ENCODE measurements at regions not wholly inside any gene's neighbourhood (a gene's known extent, or its start where the extent isn't known, plus 50 kb on each side); places are given as distances from the start of the nearest gene placed in this dataset.
A peak's percentile ranks its signal among the peaks of the same experiment; 100 is the strongest.
"Not testable (repeated sequence)": the region's sequence is repeated elsewhere in the genome, so short reads cannot be mapped to it uniquely, and the experiment has no call there.

DNA sequence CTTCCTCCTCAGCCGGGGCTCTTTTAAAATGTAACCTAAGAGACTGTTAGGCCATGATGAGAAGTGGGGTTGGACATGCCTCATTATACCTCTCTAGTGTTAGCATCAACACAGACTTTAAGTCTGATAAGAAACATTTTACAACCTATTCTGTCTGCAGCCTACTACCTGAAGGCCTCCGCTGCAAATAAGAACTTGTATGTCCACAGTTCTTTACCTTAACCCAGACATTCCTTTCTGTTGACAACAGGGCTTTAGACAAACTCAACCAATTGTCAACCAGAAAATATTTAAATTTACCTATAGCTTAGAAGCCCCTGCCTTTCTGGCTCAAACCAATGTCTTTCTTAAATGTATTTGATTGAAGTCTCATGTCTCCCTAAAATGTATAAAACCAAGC is 1418.6 kb downstream of the STIM2 start:
- no peak overlapping the region for H3K27ac ChIP-seq (ENCODE audit: insufficient read depth, low read length)
- no peaks in the 10 kb centered on the region for H3K79me2 ChIP-seq (ENCODE audit: control insufficient read depth, insufficient read depth, low read length)
- H3K27me3 ChIP-seq (ENCODE audit: control insufficient read depth, insufficient read depth, low read length), result no peaks in the 10 kb centered on the region
- H3K36me3 ChIP-seq (ENCODE audit: control insufficient read depth, insufficient read depth, low read length), result no peaks in the 10 kb centered on the region
- no peaks in the 10 kb centered on the region for H4K20me1 ChIP-seq (ENCODE audit: control insufficient read depth, extremely low read depth, insufficient read depth, low read length)
- H3K4me1 ChIP-seq (ENCODE audit: control insufficient read depth, extremely low read depth, insufficient read depth, low read length), result no peaks in the 10 kb centered on the region
- H3K9me3 ChIP-seq (ENCODE audit: control insufficient read depth, insufficient read depth, low read depth, low read length), result no peaks in the 10 kb centered on the region
- H3K9ac ChIP-seq (ENCODE audit: insufficient read depth, low read length), result no peak overlapping the region
- H3K4me3 ChIP-seq (replicated peaks in 1 of 4; ENCODE audit: control extremely low read depth in 1 of 4, insufficient read depth in 1 of 4, low read depth in 3 of 4, low read length in 4 of 4), result no peak overlapping the region
- no peak overlapping the region for H3K4me2 ChIP-seq (ENCODE audit: extremely low read depth, insufficient read depth, low read length)
- no peak for DNase-seq (ENCODE audit: low read depth in 2 of 2)
- TF ChIP-seq, protein P1, sequence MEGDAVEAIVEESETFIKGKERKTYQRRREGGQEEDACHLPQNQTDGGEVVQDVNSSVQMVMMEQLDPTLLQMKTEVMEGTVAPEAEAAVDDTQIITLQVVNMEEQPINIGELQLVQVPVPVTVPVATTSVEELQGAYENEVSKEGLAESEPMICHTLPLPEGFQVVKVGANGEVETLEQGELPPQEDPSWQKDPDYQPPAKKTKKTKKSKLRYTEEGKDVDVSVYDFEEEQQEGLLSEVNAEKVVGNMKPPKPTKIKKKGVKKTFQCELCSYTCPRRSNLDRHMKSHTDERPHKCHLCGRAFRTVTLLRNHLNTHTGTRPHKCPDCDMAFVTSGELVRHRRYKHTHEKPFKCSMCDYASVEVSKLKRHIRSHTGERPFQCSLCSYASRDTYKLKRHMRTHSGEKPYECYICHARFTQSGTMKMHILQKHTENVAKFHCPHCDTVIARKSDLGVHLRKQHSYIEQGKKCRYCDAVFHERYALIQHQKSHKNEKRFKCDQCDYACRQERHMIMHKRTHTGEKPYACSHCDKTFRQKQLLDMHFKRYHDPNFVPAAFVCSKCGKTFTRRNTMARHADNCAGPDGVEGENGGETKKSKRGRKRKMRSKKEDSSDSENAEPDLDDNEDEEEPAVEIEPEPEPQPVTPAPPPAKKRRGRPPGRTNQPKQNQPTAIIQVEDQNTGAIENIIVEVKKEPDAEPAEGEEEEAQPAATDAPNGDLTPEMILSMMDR (conservative IDR thresholded peaks at IDR 0.05 in 1 of 2, IDR thresholded peaks at IDR 0.05 in 1 of 2; ENCODE audit: low read depth in 1 of 2, low read length in 2 of 2), result no peak
- TF ChIP-seq EZH2 (IDR thresholded peaks at IDR 0.05; ENCODE audit: low read length, missing control alignments), result no peak
- H2AFZ ChIP-seq (ENCODE audit: low read length), result no peak overlapping the region

DNA sequence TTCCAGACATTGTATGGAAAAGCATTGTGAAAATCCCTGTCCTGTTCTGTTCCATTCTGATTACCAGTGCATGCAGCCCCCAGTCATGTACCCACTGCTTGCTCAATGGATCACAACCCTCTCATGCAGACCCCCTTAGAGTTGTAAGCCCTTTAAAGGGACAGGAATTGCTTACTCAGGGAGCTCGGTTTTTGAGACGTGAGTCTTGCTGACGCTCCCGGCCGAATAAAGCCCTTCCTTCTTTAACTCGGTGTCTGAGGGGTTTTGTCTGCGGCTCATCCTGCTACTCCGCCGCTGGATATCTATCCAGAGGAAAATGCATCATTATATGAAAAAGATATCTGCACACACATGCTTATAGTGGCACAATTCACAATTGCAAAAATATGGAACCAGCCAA is 1425.6 kb downstream of the STIM2 start:
- not testable (repeated sequence) for H3K4me2 ChIP-seq (ENCODE audit: extremely low read depth, insufficient read depth, low read length); H3K27me3 ChIP-seq (ENCODE audit: control insufficient read depth, insufficient read depth, low read length); H2AFZ ChIP-seq (ENCODE audit: low read length); H3K27ac ChIP-seq (ENCODE audit: insufficient read depth, low read length); H4K20me1 ChIP-seq (ENCODE audit: control insufficient read depth, extremely low read depth, insufficient read depth, low read length); H3K4me1 ChIP-seq (ENCODE audit: control insufficient read depth, extremely low read depth, insufficient read depth, low read length); DNase-seq (ENCODE audit: low read depth in 2 of 2); H3K9ac ChIP-seq (ENCODE audit: insufficient read depth, low read length); H3K79me2 ChIP-seq (ENCODE audit: control insufficient read depth, insufficient read depth, low read length); H3K9me3 ChIP-seq (ENCODE audit: control insufficient read depth, insufficient read depth, low read depth, low read length); H3K36me3 ChIP-seq (ENCODE audit: control insufficient read depth, insufficient read depth, low read length); H3K4me3 ChIP-seq (replicated peaks in 1 of 4; ENCODE audit: control extremely low read depth in 1 of 4, insufficient read depth in 1 of 4, low read depth in 3 of 4, low read length in 4 of 4)

DNA sequence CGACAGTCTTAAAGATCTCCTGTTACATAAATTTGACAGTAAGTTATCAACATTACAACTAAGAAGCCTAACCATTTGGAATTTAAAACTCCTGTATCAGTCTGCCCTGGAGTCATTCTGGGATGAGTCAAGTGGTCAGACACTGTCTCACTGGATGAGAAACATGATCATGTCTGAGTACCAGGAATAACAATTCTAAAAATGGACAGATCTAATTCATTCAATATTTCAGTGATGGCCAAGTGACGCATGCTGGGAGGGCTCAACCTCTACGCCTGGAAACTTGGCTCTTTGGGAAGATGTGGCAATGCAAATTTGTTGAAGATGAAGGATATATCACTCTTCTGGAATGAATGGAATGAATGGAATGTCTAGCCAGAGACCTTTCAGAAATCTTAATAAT is 1427.2 kb downstream of the STIM2 start:
- H3K27me3 ChIP-seq (ENCODE audit: control insufficient read depth, insufficient read depth, low read length), result no peaks in the 10 kb centered on the region
- no peaks in the 10 kb centered on the region for H3K9me3 ChIP-seq (ENCODE audit: control insufficient read depth, insufficient read depth, low read depth, low read length)
- peak overlapping the region; percentile 40 for H3K27ac ChIP-seq (ENCODE audit: insufficient read depth, low read length)
- H3K36me3 ChIP-seq (ENCODE audit: control insufficient read depth, insufficient read depth, low read length), result no peaks in the 10 kb centered on the region
- no peak overlapping the region for H3K4me2 ChIP-seq (ENCODE audit: extremely low read depth, insufficient read depth, low read length)
- no peak overlapping the region for H2AFZ ChIP-seq (ENCODE audit: low read length)
- DNase-seq (ENCODE audit: low read depth in 2 of 2), result peak; percentile 83 to 95
- H4K20me1 ChIP-seq (ENCODE audit: control insufficient read depth, extremely low read depth, insufficient read depth, low read length), result no peaks in the 10 kb centered on the region
- no peaks in the 10 kb centered on the region for H3K79me2 ChIP-seq (ENCODE audit: control insufficient read depth, insufficient read depth, low read length)
- TF ChIP-seq, protein P1 (conservative IDR thresholded peaks at IDR 0.05 in 1 of 2, IDR thresholded peaks at IDR 0.05 in 1 of 2; ENCODE audit: low read depth in 1 of 2, low read length in 2 of 2), result no peak
- no peak for TF ChIP-seq EZH2 (IDR thresholded peaks at IDR 0.05; ENCODE audit: low read length, missing control alignments)
- H3K9ac ChIP-seq (ENCODE audit: insufficient read depth, low read length), result no peak overlapping the region
- no peak overlapping the region for H3K4me3 ChIP-seq (replicated peaks in 1 of 4; ENCODE audit: control extremely low read depth in 1 of 4, insufficient read depth in 1 of 4, low read depth in 3 of 4, low read length in 4 of 4)
- peaks cover 4% of the 10 kb centered on the region for H3K4me1 ChIP-seq (ENCODE audit: control insufficient read depth, extremely low read depth, insufficient read depth, low read length)

All from fibroblast of lung (primary cell).